K562 (cell line): ENCODE measurements at regions not wholly inside any gene's neighbourhood (a gene's known extent, or its start where the extent isn't known, plus 50 kb on each side); places are given as distances from the start of the nearest gene placed in this dataset.

Source experiments
- ATAC-seq: fragments of 200-7000 bp; cut with Tn5 transposase; 3 replicates; pipeline ENCODE4 v1.9.1; 2020; ENCODE audit warnings: moderate library complexity
- BruUV-seq: library from RNA; stranded (reverse); fragments of 400-500 nt; replicated peaks from 2 replicates; lab custom pipeline; 2021; lab: Mats Ljungman, UMichigan
- CTCF ChIA-PET: fragments of 300-600 bp; formaldehyde crosslinking; extraction: SDS; loops from one replicate; lab custom pipeline; 2021; ENCODE audit warnings: low intra/inter-chr PET ratio; lab: Yijun Ruan, JAX
- POLR2A ChIA-PET: fragments of 300-600, 350-650 bp; sonication (Branson Sonifier 250); formaldehyde crosslinking; extraction: SDS; loops from one replicate; lab custom pipeline; 2021; ENCODE audit warnings: antibody characterized with exemption, inconsistent platforms; lab: Yijun Ruan, JAX
- DNase-seq, 4 experiments: peaks; one replicate each; pipeline versions ENCODE4 v3.0.0 to v3.0.0-alpha.2; 2011 to 2018; ENCODE audit warnings: low spot score in 3 of 4, mixed read lengths in 3 of 4; ENCODE audit errors: extremely low read depth in 1 of 4
- FAIRE-seq: peaks from 2 replicates; lab custom pipeline; 2011; peaks lifted over from hg19 to GRCh38; lab: Jason Lieb, UNC
- H2AFZ ChIP-seq: 2 replicates; pipeline ENCODE4 v1.6.0; 2011; ENCODE audit warnings: low read depth, low read length, control low read depth, inconsistent platforms
- H3K27ac ChIP-seq: fragments of 200-600 bp; 3 replicates; pipeline ENCODE4 v1.8.0; 2011; ENCODE audit warnings: low read depth, mild to moderate bottlenecking, control low read depth, inconsistent platforms, low read length, moderate library complexity, mixed read lengths; ENCODE audit errors: extremely low read depth
- H3K27me3 ChIP-seq, 2 experiments: fragments of 300-600 bp in 1 of 2; 2 replicates in 1 of 2; 3 replicates in 1 of 2; pipeline versions ENCODE4 v1.6.0 to v1.8.0; 2011; ENCODE audit warnings: inconsistent platforms in 2 of 2, low read length in 2 of 2, mild to moderate bottlenecking in 1 of 2, mixed read lengths in 1 of 2, moderate library complexity in 1 of 2; ENCODE audit not compliant: control insufficient read depth in 2 of 2, insufficient read depth in 2 of 2
- H3K36me3 ChIP-seq: fragments of 300-600 bp; 3 replicates; pipeline ENCODE4 v1.8.0; 2011; ENCODE audit warnings: mild to moderate bottlenecking, low read length, inconsistent platforms; ENCODE audit not compliant: control insufficient read depth, insufficient read depth
- H3K4me1 ChIP-seq, 2 experiments: fragments of 200-600 bp in 1 of 2; replicated peaks in 1 of 2; 2 replicates in 1 of 2; 3 replicates in 1 of 2; pipeline versions ENCODE4 v1.5.1 to v1.8.0; 2011; ENCODE audit warnings: inconsistent platforms in 2 of 2, low read length in 2 of 2, mild to moderate bottlenecking in 1 of 2, mixed read lengths in 1 of 2, moderate library complexity in 1 of 2; ENCODE audit not compliant: control insufficient read depth in 2 of 2, insufficient read depth in 2 of 2
- H3K4me2 ChIP-seq: 2 replicates; pipeline ENCODE4 v1.6.1; 2011; ENCODE audit warnings: low read length, control low read depth, inconsistent platforms, mixed read lengths; ENCODE audit not compliant: insufficient read depth
- H3K4me3 ChIP-seq: fragments of 200-600 bp; sonication (generic), shearing (Covaris generic); 2 replicates; pipeline ENCODE4 v1.5.1; 2016; ENCODE audit warnings: control low read depth, inconsistent platforms
- H3K79me2 ChIP-seq: fragments of 200-600 bp; 3 replicates; pipeline ENCODE4 v1.8.0; 2011; ENCODE audit warnings: low read length, inconsistent platforms; ENCODE audit not compliant: control insufficient read depth, insufficient read depth
- H3K9ac ChIP-seq, 2 experiments: 2 replicates each; pipeline versions ENCODE4 v1.6.0 to v1.6.1; 2011; ENCODE audit warnings: low read depth in 2 of 2, low read length in 2 of 2, control low read depth in 1 of 2, inconsistent platforms in 1 of 2, mild to moderate bottlenecking in 1 of 2, mixed read lengths in 1 of 2; ENCODE audit not compliant: insufficient read depth in 1 of 2
- H3K9me1 ChIP-seq: one replicate; pipeline ENCODE4 v1.6.0; 2011; ENCODE audit warnings: inconsistent platforms, mild to moderate bottlenecking, low read length, moderate library complexity; ENCODE audit not compliant: control insufficient read depth, insufficient read depth
- H3K9me3 ChIP-seq: replicated peaks from 2 replicates; pipeline ENCODE4 v1.5.1; 2011; ENCODE audit warnings: low read depth, low read length, inconsistent platforms; ENCODE audit not compliant: control insufficient read depth, insufficient read depth
- H4K20me1 ChIP-seq: replicated peaks from 2 replicates; pipeline ENCODE4 v1.6.1; 2011; ENCODE audit warnings: low read length, inconsistent platforms, mixed read lengths; ENCODE audit not compliant: control insufficient read depth, insufficient read depth
- CBFB ChIP-seq: sonication (generic); formaldehyde crosslinking; IDR thresholded peaks from 2 replicates; pipeline ENCODE4 v1.4.0; 2020; ENCODE audit warnings: mild to moderate bottlenecking, missing genetic modification reagents
- DMBX1 ChIP-seq: fragments of 250-450 bp; sonication (Bioruptor Pico); IDR thresholded peaks from 2 replicates; pipeline ENCODE4 v1.8.0; 2022; ENCODE audit warnings: inconsistent platforms, mild to moderate bottlenecking, moderate library complexity, borderline replicate concordance
- ETV6 ChIP-seq, 3 experiments: fragments of 150-350 bp in 1 of 3; sonication (generic) in 1 of 3; formaldehyde crosslinking in 1 of 3; IDR thresholded peaks; 2 replicates each; pipeline versions ENCODE4 v1.6.1 to v1.8.0; 2014 to 2022; ENCODE audit warnings: borderline replicate concordance in 2 of 3, low read depth in 2 of 3, antibody characterized with exemption in 1 of 3, low read length in 1 of 3, mild to moderate bottlenecking in 1 of 3, missing genetic modification reagents in 1 of 3
- JUNB ChIP-seq: fragments of 450-650 bp; formaldehyde crosslinking; conservative IDR thresholded peaks from 2 replicates; pipeline ENCODE4 v1.4.0; 2020; ENCODE audit warnings: mild to moderate bottlenecking
- MBD2 ChIP-seq: sonication (generic); IDR thresholded peaks from 2 replicates; pipeline ENCODE4 v1.6.1; 2016; ENCODE audit warnings: low read depth, borderline replicate concordance
- MYBL2 ChIP-seq, 2 experiments: fragments of 450-650 bp in 1 of 2; sonication (generic) in 1 of 2; formaldehyde crosslinking in 1 of 2; IDR thresholded peaks; 2 replicates each; pipeline versions ENCODE4 v1.6.1 to v1.8.1; 2017 to 2022; ENCODE audit warnings: borderline replicate concordance in 1 of 2, inconsistent platforms in 1 of 2, low read depth in 1 of 2, mild to moderate bottlenecking in 1 of 2, missing genetic modification reagents in 1 of 2, moderate library complexity in 1 of 2
- NR3C1 ChIP-seq: sonication (generic); formaldehyde crosslinking; IDR thresholded peaks from 2 replicates; pipeline ENCODE4 v1.8.1; 2022; ENCODE audit warnings: missing genetic modification reagents
- RBM34 ChIP-seq: fragments of 200-400 bp; formaldehyde crosslinking; IDR thresholded peaks from 2 replicates; pipeline ENCODE4 v1.6.1; 2018; ENCODE audit warnings: low read length, borderline replicate concordance; ENCODE audit not compliant: insufficient read depth
- RFX1 ChIP-seq: fragments of 450-650 bp; IDR thresholded peaks from 2 replicates; pipeline ENCODE4 v1.6.1; 2016; ENCODE audit warnings: mild to moderate bottlenecking, moderate library complexity
- SAP30 ChIP-seq: fragments of 200-600 bp; sonication (generic); IDR thresholded peaks from 2 replicates; pipeline ENCODE4 v1.6.1; 2012; ENCODE audit warnings: borderline replicate concordance, low read depth, mild to moderate bottlenecking, moderate library complexity, low read length, control low read depth, inconsistent platforms; ENCODE audit not compliant: insufficient read depth, poor library complexity, severe bottlenecking
- SETDB1 ChIP-seq: IDR thresholded peaks from one replicate; pipeline ENCODE4 v1.6.1; 2012; ENCODE audit warnings: low read length, control low read depth, inconsistent platforms
- STAG1 ChIP-seq: sonication (generic); formaldehyde crosslinking; IDR thresholded peaks from 2 replicates; pipeline ENCODE4 v1.5.0; 2020; ENCODE audit warnings: missing genetic modification reagents, borderline replicate concordance
- TARDBP ChIP-seq: fragments of 450-650 bp; IDR thresholded peaks from 2 replicates; pipeline ENCODE4 v1.6.1; 2016
- ZNF263 ChIP-seq: sonication (generic); formaldehyde crosslinking; IDR thresholded peaks from 2 replicates; pipeline ENCODE4 v1.8.0; 2022; ENCODE audit warnings: mild to moderate bottlenecking, missing genetic modification reagents, borderline replicate concordance
- ZNF316 ChIP-seq: fragments of 450-650 bp; IDR thresholded peaks from 2 replicates; pipeline ENCODE4 v1.6.1; 2016
- ZNF507 ChIP-seq: conservative IDR thresholded peaks from 2 replicates; pipeline ENCODE4 v1.6.1; 2017; ENCODE audit warnings: missing genetic modification characterization, missing compliant biosample characterization
- ZNF764 ChIP-seq: fragments of 250-450 bp; sonication (Bioruptor Pico); IDR thresholded peaks from 2 replicates; pipeline ENCODE4 v1.4.0; 2020; ENCODE audit warnings: low read depth, mild to moderate bottlenecking, moderate library complexity
- ZNF79 ChIP-seq: fragments of 250-450 bp; sonication (Bioruptor Pico); IDR thresholded peaks from 2 replicates; pipeline ENCODE4 v1.4.0; 2020; ENCODE audit warnings: low read depth, mild to moderate bottlenecking, moderate library complexity
- WGBS: fragments of 100-300 bp; shearing (Covaris generic); methylation state at CpG from one replicate; pipeline ENCODE4 v1.1.6; 2016; ENCODE audit warnings: low coverage, mixed read lengths; ENCODE audit not compliant: insufficient coverage; ENCODE audit errors: missing lambda C conversion rate; 5-methylcytosine and 5-hydroxymethylcytosine counted together
- in situ Hi-C: fragments of 300-500 bp; cut with MboI; formaldehyde crosslinking; loops from 4 replicates; pipeline ENCODE4 v1.15.0; 2018; ENCODE audit warnings: inconsistent platforms, mixed read lengths
- intact Hi-C: fragments of 100-400 bp; cut with micrococcal nuclease; formaldehyde crosslinking; loops from 2 replicates; pipeline ENCODE4 v1.14.2; 2022
- TF ChIP-seq, protein P1 (sequence below): sonication (generic); IDR thresholded peaks from 2 replicates; pipeline ENCODE4 v1.6.1; 2016
- TF ChIP-seq, protein P2 (sequence below): fragments of 250-450 bp; sonication (Bioruptor Pico); IDR thresholded peaks from 2 replicates; pipeline ENCODE4 v1.5.0; 2021

DNA sequence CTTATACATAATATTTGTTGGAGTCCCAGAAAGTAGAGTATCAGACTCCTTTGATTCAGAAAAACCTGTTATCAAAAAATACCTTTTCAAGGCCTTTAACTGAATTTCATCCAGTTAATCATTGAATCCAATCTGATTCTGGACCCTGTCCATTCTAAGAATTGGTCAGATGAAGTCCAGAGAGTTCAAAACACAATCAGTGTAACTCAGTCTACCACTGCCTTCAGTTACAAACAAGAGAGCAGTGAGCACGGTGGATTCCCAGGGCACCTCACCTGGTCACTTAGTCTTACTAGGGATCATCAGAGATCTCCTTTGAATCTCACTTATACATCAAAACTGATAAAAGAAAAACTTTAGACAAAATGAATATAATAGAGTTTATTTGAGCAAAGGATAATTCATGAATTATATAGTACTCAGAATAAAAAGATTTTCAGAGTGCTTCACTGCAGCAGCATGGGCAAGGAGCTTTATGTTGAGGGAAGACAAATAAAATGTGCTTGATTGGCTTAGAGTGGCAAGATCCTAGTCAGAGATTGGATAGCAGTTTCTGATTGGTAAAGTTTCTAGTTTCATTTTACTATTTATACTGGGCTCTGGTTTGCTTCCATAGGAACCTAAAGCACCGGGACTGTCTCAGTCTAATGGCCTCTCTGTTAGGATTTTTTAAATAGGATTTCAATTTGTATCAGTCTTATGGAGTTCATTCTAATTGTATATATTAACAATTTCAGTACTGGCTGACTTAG lies 474.9 kb upstream of the GOLIM4 start (continued):
- no peak for TF ChIP-seq ETV6 (IDR thresholded peaks at IDR 0.05; ENCODE audit: borderline replicate concordance in 1 of 2, low read depth in 2 of 2, low read length in 1 of 2)
- TF ChIP-seq ETV6 (CRISPR knock-in tag; IDR thresholded peaks at IDR 0.05; ENCODE audit: borderline replicate concordance): no peak
- TF ChIP-seq, protein P1, sequence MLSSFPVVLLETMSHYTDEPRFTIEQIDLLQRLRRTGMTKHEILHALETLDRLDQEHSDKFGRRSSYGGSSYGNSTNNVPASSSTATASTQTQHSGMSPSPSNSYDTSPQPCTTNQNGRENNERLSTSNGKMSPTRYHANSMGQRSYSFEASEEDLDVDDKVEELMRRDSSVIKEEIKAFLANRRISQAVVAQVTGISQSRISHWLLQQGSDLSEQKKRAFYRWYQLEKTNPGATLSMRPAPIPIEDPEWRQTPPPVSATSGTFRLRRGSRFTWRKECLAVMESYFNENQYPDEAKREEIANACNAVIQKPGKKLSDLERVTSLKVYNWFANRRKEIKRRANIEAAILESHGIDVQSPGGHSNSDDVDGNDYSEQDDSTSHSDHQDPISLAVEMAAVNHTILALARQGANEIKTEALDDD: no peak
- no peak for TF ChIP-seq CBFB (CRISPR knock-in tag)
- no peak for TF ChIP-seq MBD2
- TF ChIP-seq ZNF263 (CRISPR knock-in tag): no peak
- no peak for TF ChIP-seq RBM34
- TF ChIP-seq, all 486 proteins: peak for 0

DNA sequence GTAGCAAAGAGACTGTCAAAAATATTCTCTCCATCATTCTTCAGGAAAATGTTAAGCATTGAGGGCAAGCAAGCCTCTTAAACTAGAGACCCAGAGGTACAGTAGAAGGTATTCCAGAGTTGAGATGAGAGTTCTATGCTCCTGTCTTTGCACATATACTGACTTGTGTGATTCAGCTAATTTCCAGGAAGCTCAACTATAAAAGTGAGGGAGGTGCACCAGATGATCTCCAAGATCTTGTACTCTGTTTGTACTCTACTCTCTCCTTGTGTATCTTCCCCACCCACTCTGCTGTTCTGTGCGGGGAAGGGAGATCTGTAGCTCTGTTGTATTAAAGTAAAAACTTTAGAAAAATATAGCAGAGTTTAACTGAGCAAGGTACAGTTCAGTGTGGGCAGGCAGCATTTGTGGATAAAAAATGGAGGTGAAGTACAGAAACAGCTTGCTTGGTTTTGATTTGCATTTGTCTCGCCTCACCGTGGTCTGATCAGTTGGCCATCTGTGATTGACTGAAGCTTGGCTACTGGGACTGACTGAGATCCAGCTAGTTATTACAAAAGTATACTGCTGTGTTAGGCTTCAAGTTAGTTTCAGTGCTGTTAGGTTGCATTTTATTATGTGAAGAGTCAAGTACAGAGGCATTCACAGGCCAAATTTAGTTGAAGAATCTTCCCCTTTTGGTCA lies 463.1 kb upstream of the GOLIM4 start:
- Histone ChIP-seq H3K36me3 (no peaks in the 10 kb centered on the region), H3K9me1 (no peaks in the 10 kb centered on the region), H3K4me3 (no peak overlapping the region), H4K20me1 (no peaks in the 10 kb centered on the region), H2AFZ (no peak overlapping the region), H3K9me3 (no peaks in the 10 kb centered on the region), H3K27me3 (no peaks in the 10 kb centered on the region), H3K9ac (no peak overlapping the region), H3K27ac (no peak overlapping the region), H3K4me1 (no peaks in the 10 kb centered on the region), H3K4me2 (no peak overlapping the region), H3K79me2 (no peaks in the 10 kb centered on the region)
- intact Hi-C loops: no loop called here
- ChIA-PET POLR2A (no interaction called here), CTCF (no interaction called here)
- ATAC-seq (no peak), DNase-seq (no peak), FAIRE-seq (no peak)
- in situ Hi-C loops: no loop called here
- no peak for TF ChIP-seq MYBL2 (IDR thresholded peaks at IDR 0.05; ENCODE audit: low read depth)
- no peak for TF ChIP-seq MYBL2 (CRISPR knock-in tag; IDR thresholded peaks at IDR 0.05; ENCODE audit: borderline replicate concordance)
- TF ChIP-seq, protein P2, sequence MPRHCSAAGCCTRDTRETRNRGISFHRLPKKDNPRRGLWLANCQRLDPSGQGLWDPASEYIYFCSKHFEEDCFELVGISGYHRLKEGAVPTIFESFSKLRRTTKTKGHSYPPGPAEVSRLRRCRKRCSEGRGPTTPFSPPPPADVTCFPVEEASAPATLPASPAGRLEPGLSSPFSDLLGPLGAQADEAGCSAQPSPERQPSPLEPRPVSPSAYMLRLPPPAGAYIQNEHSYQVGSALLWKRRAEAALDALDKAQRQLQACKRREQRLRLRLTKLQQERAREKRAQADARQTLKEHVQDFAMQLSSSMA (CRISPR knock-in tag): no peak
- TF ChIP-seq SETDB1: no peak
- TF ChIP-seq ZNF316: no peak
- no peak for TF ChIP-seq SAP30
- no peak for TF ChIP-seq JUNB (CRISPR knock-in tag)
- TF ChIP-seq ZNF79 (CRISPR knock-in tag): no peak
- no peak for TF ChIP-seq DMBX1 (CRISPR knock-in tag)
- TF ChIP-seq STAG1 (CRISPR knock-in tag): no peak
- TF ChIP-seq TARDBP: no peak
- no peak for TF ChIP-seq ZNF507 (tag)
- TF ChIP-seq NR3C1: no peak
- no peak for TF ChIP-seq RFX1
- no peak for TF ChIP-seq ZNF764 (CRISPR knock-in tag)
- no TSS peak for BruUV-seq
- whole genome bisulfite sequencing: 0% methylated on average over 3 of the region's 3 CpGs
